ENCODE measurements at regions not wholly inside any gene's neighbourhood (a gene's known extent, or its start where the extent isn't known, plus 50 kb on each side); places are given as distances from the start of the nearest gene placed in this dataset.
"Not testable (repeated sequence)": the region's sequence is repeated elsewhere in the genome, so short reads cannot be mapped to it uniquely, and the experiment has no call there.

DNA sequence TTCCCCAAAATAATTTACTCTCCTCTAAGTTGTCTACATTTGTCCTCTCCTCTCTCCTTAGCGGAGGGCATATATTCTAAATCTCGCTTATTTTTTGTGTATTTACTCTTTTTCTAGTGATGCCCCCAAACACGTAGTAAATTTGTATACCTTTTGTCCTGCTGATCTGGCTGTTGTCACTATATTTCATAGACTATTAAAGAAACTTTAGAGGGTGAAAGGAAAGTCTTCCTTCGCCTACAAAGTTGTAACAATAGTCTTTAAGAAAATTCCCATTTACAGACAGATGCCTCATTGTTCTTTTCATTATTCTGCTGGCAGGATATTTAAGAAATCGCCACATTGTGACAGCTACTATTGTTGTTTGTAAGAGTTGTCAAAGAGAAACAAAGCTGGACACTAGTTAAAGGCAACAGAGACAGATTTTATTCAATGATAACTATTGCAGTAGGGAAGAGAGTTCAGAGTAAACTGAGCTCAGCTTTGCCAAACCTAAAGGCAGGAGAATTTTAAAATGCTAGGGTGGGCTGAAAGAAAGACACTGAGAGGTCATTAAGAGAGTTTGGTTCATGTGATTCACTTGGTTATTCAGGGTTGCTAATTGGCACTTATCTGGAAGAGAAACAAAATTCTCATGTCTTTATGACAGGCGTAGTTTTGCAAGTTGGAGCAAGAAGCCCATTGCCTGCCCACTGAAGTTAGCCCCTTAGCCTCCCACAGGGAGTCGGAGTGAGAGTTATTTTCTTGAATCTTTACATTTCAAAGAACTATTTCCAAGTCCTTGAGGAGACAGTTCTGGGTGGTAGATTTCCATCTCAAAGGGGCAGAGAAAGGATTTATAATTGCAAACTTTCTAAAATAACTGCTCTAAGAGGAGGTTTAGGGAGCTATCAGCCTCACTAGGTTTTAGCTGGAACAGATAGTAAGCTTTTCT, 1272.5 kb upstream of the SEL1L start:
- TF ChIP-seq, protein P1, sequence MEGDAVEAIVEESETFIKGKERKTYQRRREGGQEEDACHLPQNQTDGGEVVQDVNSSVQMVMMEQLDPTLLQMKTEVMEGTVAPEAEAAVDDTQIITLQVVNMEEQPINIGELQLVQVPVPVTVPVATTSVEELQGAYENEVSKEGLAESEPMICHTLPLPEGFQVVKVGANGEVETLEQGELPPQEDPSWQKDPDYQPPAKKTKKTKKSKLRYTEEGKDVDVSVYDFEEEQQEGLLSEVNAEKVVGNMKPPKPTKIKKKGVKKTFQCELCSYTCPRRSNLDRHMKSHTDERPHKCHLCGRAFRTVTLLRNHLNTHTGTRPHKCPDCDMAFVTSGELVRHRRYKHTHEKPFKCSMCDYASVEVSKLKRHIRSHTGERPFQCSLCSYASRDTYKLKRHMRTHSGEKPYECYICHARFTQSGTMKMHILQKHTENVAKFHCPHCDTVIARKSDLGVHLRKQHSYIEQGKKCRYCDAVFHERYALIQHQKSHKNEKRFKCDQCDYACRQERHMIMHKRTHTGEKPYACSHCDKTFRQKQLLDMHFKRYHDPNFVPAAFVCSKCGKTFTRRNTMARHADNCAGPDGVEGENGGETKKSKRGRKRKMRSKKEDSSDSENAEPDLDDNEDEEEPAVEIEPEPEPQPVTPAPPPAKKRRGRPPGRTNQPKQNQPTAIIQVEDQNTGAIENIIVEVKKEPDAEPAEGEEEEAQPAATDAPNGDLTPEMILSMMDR (IDR thresholded peaks at IDR 0.05) = no peak
- no peak overlapping the region for H3K27ac ChIP-seq
- no peaks in the 10 kb centered on the region for H3K4me1 ChIP-seq (ENCODE audit: control insufficient read depth in 1 of 2, insufficient read depth in 1 of 2, low read depth in 1 of 2, low read length in 1 of 2)
- H3K9me3 ChIP-seq = no peaks in the 10 kb centered on the region
- H3K27me3 ChIP-seq = no peaks in the 10 kb centered on the region
- H3K4me3 ChIP-seq (ENCODE audit: low read depth in 1 of 2, low read length in 1 of 2) = no peak overlapping the region
- H3K36me3 ChIP-seq = no peaks in the 10 kb centered on the region

DNA sequence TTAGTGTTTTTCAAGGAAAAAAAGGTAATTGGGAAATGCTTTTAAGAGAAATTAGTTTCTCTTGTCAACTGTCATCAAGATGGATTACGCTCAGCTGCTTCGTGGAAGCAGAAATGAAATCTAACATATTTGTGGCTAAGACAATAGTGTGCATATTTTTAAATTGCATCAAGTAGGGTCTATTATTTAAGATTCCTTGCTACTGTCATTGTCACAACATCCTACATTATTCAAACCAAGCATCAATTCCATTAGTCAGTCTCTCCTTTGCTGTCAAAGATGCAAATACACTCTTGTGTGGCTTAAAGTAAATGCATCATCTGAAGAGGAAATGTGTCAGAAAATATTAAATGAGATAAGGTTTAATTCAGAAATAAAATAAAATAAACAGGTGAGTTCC, 1277.6 kb upstream of the SEL1L start:
- Histone ChIP-seq H3K4me3 (ENCODE audit: low read depth in 1 of 2, low read length in 1 of 2) (no peak overlapping the region), H3K27me3 (no peaks in the 10 kb centered on the region), H3K9me3 (no peaks in the 10 kb centered on the region), H3K36me3 (no peaks in the 10 kb centered on the region), H3K4me1 (ENCODE audit: control insufficient read depth in 1 of 2, insufficient read depth in 1 of 2, low read depth in 1 of 2, low read length in 1 of 2) (no peaks in the 10 kb centered on the region), H3K27ac (no peak overlapping the region)
- TF ChIP-seq, protein P1 (IDR thresholded peaks at IDR 0.05) = no peak

DNA sequence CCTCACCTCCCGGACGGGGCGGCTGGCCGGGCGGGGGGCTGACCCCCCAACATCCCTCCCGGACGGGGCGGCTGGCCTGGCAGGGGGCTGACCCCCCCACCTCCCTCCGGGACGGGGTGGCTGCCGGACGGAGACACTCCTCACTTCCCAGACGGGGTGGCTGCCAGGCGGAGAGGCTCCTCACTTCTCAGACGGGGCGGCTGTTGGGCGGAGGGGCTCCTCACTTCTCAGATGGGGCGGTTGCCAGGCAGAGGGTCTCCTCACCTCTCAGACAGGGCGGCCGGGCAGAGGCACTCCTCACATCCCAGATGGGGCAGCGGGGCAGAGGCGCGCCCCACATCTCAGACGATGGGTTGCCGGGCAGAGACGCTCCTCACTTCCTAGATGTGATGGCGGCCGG, 1280.7 kb upstream of the SEL1L start:
- H3K27ac ChIP-seq; H3K36me3 ChIP-seq; H3K4me3 ChIP-seq (ENCODE audit: low read depth in 1 of 2, low read length in 1 of 2): not testable (repeated sequence)

DNA sequence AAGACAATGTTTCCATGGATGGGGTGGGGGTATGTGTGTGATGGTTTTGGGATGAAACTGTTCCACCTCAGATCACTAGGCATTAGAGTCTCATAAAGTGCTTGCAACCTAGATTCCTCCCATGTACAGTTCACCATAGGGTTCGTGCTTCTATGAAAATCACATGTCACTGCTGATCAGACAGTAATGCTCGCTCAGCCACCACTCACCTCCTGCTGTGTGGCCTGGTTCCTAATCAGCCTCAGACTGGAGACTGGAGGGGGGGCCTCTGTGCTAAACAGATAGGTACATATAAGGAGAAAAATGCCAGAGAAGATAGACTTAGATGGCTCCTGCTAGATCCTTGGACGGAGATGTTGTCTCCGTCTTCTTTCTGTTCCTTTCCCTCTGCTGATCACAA, 1296.9 kb upstream of the SEL1L start:
- Histone ChIP-seq H3K9me3 (no peaks in the 10 kb centered on the region), H3K27ac (no peak overlapping the region), H3K27me3 (no peaks in the 10 kb centered on the region), H3K4me3 (ENCODE audit: low read depth in 1 of 2, low read length in 1 of 2) (no peak overlapping the region), H3K36me3 (no peaks in the 10 kb centered on the region), H3K4me1 (ENCODE audit: control insufficient read depth in 1 of 2, insufficient read depth in 1 of 2, low read depth in 1 of 2, low read length in 1 of 2) (no peaks in the 10 kb centered on the region)
- TF ChIP-seq, protein P1 (IDR thresholded peaks at IDR 0.05) = no peak

More for the DNA sequence above, 1280.7 kb upstream of the SEL1L start:
- H3K9me3 ChIP-seq; H3K4me1 ChIP-seq (ENCODE audit: control insufficient read depth in 1 of 2, insufficient read depth in 1 of 2, low read depth in 1 of 2, low read length in 1 of 2); H3K27me3 ChIP-seq: not testable (repeated sequence)

DNA sequence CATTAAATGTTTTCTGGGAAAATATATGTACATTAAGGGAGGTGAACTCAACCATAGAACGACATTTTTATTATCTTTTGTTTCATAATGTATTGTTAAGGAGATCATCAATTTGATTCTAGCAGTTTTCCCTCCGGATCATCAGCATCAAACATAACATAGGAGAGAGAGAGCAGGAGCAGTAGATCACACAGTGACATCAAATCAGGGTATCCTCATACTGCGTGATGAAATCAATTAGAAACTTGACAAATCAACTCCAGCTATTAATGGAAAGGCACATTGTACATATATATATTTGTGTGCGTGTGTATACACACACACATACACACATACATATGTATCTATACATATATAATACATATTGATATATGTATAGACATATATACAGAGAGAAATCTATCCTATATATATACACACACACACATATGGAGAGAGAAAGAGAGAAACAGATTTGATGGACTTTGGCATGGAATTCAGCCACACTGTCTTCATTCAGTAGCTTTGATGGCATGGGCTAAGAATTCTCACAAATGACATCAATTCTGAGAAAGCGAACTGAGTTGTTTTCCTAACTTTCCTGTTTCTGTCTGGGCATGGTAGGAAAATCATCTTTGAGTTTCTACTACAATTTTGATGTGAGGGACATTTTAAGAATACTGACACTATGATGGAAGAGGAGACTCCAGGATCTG, 1302.8 kb upstream of the SEL1L start:
- Histone ChIP-seq H3K27ac (no peak overlapping the region), H3K9me3 (no peaks in the 10 kb centered on the region), H3K36me3 (no peaks in the 10 kb centered on the region), H3K4me1 (ENCODE audit: control insufficient read depth in 1 of 2, insufficient read depth in 1 of 2, low read depth in 1 of 2, low read length in 1 of 2) (no peaks in the 10 kb centered on the region), H3K27me3 (no peaks in the 10 kb centered on the region), H3K4me3 (ENCODE audit: low read depth in 1 of 2, low read length in 1 of 2) (no peak overlapping the region)
- TF ChIP-seq, protein P1 (IDR thresholded peaks at IDR 0.05) = no peak

DNA sequence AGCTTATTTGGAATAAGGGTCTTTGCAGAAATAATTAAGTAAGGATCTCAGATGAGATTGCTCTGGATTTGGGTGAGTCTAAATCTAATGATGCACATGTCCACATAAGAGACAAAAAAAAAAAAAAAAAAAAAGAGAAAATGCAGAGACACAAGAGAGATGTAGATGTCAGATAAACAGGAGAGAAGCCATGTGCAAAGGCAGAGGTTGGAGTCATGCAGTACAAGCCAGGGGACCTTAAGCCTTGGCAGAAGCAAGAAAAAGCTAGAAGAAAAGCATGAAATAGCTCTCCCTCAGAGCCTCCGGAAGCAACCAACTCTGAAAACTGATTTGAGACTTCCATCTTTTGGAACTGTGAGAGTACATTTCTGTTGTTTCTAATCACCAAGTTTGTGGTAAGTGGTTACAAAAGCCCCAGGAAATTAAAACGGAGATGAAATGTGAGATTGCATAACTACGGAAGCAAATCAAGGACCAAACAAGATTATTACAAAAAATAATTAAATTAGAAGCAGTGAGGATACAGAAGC, 1304.0 kb upstream of the SEL1L start:
- TF ChIP-seq, protein P1 (IDR thresholded peaks at IDR 0.05) = no peak
- Histone ChIP-seq H3K36me3 (no peaks in the 10 kb centered on the region), H3K27ac (no peak overlapping the region), H3K27me3 (no peaks in the 10 kb centered on the region), H3K4me1 (ENCODE audit: control insufficient read depth in 1 of 2, insufficient read depth in 1 of 2, low read depth in 1 of 2, low read length in 1 of 2) (no peaks in the 10 kb centered on the region), H3K4me3 (ENCODE audit: low read depth in 1 of 2, low read length in 1 of 2) (no peak overlapping the region), H3K9me3 (no peaks in the 10 kb centered on the region)
